ENCODE measurements at regions not wholly inside any gene's neighbourhood (a gene's known extent, or its start where the extent isn't known, plus 50 kb on each side); places are given as distances from the start of the nearest gene placed in this dataset.
A peak's percentile ranks its signal among the peaks of the same experiment; 100 is the strongest.

DNA sequence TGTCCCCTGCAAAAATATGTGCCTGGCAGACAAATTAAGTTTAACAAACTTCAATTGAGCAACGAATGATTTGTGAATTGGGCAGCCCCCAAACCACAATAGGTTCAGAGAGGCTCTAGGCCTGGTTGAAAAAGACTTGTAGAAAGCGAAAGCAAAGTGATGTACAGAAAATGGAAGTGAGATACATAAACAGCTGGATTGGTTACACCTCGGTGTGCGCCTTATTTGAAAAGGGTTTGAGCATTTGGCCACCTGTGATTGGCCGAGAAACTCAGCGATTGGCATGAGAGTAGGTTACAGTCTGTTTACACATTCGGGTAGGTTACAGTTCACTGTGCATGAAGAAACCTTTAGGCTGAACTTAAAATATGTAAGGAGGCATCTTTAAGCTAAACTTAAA lies 136.9 kb downstream of the CD83 start:
- DNase-seq (ENCODE audit: low spot score) = no peak

DNA sequence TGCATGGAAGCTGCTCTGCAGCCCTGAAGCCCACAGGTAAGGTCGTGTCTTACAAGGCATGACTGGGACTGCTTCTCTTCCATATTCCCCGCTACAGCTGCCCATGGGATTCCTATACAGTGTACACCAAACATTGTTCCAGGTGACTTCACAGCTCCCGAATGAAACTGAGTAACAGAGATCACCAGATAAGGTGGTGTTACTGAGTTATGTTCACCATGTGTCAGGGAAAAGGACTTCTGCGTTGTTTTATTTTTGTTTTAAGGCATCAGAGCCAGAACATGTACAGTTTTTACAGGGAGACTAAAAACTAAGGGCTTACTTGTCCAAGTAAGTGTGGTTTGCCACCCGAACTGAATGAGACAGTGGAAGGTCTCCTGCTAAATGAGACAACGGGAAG lies 138.3 kb downstream of the CD83 start:
- no peak for DNase-seq (ENCODE audit: low spot score)

DNA sequence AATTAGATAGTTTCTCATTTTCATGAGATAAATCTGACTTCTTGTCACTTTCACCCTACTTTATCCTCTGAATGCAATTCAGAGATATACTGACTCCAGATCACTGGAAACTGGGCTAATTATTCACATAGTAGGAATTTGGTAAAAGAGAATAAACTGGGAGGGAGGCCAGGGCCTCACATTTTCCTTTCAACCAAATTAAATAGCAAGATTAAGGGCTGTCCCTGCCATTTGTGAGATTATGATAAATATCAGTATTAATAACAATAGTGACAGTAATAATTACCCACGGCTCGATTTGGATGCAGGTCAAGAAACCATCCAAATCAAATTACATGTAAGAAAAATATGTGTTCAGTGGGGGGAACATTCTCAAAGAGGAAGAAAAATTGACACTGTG lies 140.5 kb downstream of the CD83 start:
- DNase-seq (ENCODE audit: low spot score) = no peak

DNA sequence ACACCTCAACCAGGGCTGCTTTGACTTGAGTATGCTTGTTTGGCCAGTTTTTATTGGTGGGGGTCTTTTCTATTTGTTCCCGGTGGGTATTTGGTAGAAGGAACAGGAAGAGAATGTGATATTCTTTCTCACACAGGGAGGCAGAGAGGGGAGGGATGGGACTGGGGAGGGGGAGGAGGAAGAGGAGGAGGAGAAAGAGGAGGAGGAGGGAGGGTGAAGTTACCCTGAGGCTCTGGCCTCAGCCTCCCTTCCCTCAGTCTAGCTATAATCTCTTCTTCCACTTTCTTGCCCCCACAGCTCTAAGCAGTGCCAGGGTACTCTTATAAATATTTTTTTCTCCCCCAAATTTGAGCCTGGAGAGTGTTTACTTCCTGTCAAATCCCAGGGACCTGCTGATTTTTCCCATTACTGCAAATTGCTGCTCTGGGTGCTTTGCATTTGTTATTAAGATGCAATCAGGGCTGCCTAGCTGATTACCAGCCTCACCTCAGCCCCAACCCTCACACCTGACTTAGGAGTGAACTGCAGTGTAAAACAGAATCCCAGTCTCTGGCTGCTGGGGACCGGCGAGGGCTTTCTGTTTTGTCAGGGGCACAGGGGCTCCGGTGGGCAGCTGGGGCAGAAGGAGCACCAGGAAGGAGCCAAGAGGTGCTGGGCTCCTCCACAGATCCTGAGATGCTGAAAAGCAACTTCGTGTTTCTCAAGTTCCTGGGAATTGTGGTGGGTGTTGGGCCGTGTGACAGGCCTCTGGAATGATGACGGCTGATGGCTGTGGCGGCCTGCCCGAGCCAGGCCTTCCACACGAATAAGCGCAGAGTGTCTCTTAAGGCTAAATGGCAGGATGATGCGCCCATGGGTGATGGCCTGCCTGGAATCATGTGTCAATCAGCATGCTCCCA lies 141.4 kb downstream of the CD83 start:
- DNase-seq (ENCODE audit: low spot score) = no peak

DNA sequence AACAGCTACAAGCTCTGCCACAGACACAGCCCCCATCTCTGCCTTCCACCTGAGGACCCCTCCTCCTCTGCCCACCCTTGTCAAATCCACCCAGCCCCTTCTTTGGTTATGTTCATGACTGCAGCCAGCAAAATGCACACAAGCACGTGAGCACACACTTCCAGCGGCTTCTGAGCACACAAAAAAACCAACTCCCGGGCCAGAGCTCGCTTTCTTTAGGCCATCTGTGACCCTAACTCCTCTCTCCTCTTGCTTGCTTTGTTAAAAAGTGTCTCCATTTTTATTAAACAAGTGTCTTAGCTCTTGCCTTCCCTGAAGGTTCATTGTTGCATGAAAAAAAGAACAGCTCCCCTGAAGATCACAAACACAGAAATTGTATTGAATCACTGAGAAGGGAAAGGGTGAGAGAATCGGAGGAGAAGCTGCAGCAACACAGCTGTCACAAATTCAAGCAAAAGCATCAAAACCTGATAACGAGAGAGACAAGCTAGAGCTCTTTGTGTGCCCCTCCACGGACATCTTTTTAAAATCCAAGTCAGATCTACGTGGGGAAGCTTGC lies 142.1 kb downstream of the CD83 start:
- no peak for DNase-seq (ENCODE audit: low spot score)

DNA sequence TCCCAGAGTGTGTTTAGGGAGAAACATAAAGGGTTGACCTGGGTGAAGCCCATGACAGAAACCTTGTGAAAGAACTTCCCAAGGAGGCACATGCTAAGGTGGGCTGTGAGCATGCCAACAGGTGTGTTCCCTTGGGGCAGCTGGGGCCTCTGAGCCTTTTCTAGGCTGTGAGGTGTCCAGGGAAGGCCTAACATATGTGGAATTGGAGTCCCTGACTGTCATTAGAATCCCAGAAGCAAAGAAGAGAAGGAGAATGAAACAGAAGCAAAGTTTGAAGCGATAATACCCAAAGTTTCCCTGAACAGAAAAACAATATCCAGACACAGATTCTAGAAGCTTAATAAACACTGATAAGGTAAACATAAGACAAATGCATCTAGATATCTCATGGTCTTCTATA lies 143.3 kb downstream of the CD83 start:
- no peak for DNase-seq (ENCODE audit: low spot score)

DNA sequence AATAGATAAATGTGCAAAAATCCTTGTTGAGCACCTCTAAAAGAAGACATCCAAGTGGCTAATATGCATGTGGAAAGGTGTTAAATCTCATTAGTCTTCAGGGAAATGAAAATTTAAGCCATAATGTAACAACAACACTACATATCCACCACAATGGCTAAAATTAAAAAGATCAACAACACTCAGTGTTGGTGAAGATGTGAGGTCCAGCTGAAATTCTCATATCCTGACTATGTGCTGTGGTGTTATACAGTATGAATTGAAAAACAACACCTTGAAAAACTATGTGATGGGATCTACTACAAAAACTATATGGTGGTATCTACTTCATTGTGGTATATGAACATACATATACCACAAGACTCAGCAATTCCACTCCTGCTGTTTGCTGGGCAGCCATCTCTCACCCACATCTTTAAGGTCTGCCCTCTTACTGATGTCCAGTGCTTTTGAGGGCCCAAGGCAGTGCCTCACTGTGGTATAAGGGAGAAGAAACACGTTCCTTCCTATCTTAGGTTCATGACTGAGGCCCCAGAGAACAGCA lies 146.4 kb downstream of the CD83 start:
- no peak for DNase-seq (ENCODE audit: low spot score)

DNA sequence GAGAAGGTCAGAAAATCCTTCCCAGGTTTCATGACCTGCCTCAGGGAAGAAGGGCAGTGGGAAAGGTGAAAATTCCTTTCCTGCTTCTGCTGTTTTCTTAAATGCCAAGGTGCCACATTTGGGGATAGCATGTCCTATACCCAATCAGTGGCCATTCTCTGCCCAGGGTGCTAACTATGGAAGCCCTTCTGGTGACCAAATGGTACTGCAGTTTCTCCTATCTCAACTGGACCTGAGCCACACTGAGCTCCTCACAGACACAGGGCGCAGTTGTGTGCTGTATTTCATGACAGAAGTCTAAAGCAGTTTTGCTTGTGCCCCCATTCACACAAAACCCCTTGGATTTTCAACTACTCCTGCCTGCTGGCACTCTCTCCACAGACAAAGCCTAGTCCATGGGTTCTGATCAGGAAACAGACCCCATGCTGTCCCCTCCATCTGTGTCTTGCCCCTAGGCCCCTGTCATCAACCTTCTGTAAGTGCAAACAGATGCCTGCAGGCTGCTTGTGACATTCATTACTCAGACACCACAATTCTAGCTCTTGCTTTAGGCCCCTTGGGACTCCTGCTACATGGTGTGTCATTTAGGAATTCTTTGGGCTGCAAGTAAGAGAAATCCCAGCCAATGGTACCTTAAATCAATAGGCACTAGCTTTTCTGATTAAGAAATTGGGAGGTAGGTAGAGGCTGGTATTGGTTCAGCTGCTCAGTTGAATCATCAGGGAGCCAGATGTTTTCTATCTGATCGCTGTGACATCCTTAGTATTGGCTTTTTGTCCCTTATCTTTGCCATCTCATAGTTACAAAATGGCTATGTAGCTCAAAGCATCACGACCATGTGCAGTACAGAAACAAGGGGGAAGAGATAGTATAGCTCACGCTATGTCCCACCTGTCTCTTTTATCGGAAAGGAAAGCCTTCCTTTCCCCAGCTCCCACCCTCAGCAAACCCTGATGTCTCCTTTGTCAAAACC lies 147.8 kb downstream of the CD83 start:
- no peak for DNase-seq (ENCODE audit: low spot score)

DNA sequence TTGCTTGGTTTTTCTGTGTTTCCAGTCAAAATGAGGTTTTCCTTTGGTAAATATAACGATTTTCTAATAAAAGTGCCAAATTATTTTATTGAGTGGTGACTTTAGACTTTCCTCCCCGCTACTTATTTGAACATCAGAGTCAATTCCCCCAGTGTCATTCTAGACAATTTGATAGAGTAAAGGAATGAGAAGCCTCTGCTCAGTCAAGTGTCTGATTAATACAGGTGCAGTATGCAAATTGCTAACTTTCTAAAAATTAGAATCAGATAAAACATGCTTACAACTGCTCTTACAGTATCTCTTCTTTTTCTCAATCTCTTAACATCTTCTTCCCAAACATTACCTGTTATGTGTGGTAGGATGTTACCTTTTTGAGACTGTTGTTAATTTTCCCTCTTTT lies 148.7 kb downstream of the CD83 start:
- no peak for DNase-seq (ENCODE audit: low spot score)

DNA sequence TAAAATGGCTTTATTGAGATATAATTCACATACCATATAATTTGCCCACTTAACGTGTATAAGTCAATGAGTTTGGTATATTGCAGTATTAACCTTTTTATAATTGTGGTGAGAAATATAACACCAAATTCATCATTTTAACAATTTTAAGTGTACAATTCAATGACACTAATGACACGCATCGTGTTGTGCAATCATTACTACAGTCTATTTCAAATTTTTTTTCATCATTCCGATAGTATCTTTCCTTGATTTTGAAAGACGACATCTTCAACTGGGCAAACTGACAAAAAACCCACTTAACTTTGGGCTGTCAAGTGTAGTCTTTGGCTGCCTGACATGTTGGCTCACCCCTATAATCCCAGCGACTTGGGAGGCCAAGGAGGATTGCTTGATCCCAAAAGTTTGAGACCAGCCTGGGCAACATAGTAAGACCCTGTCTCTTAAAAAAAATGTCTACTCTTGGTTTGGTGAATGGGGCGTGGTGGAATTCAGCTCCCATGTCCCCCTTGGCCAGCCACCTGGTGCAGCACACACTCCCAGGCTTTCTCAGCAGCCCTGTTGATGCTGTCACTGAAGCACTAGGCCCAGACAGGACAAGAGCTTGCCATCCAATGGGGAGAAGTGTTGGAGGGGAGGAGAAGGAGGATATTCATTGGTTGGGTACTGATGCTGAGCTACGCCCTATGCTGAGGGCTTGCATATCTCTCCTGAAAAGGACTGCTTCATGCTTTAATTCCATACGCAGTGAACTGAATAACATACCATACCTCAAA lies 150.5 kb downstream of the CD83 start:
- no peak for DNase-seq (ENCODE audit: low spot score)

DNA sequence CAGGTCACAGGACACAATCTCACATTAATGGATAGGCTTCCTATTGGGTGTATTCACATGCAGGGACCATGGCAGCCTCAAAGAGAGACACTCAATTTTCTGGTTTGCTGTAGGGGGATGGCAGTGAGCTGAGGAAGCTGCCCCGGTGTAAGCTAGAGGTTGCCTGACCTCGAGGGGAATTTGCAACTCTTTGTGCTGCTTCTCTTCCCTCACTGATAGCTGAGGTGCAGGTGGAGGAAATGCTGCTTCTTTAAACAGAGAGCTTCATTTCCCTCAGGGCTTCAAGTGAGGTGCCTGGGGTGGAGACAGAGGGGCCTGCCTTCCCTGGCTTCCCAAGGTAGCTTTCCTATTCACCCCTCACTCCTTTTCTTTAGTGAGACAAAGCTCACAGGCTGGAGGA lies 151.9 kb downstream of the CD83 start:
- DNase-seq (ENCODE audit: low spot score) = no peak

DNA sequence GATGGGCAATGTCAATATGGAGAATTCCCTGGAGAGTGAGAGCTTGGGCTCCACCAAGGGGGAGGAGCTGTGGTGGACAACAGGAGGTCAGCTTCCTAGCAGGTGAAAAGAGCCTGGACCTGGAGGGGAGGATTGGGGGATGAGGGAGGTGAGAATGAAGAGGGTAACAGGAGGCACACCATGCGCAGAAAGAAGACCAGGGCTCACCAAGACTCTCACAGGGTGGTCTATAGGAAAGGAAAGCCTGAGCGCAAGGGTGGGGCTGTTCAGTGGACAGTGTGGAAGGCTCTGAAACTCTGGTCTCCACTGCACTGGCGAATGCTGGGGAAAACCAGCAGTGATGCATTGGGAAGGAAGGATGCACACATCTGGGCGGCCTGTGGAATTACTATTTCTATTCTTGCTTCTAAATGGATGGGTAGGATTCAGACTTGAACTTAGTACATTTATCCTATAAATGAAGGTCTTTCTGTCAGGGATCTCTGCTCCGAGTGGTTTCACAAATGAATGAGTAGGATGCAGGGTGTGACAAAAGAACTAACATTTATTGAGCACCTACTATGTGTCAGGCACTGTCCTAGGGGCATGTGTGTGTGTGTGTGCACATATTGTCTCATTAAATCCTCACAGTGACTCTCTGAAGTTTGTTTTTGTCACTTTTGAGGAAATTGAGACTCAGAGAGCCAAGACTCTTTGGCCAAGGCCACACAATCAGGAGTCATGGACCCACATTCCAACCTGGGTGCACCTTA lies 152.7 kb downstream of the CD83 start:
- no peak for DNase-seq (ENCODE audit: low spot score)

DNA sequence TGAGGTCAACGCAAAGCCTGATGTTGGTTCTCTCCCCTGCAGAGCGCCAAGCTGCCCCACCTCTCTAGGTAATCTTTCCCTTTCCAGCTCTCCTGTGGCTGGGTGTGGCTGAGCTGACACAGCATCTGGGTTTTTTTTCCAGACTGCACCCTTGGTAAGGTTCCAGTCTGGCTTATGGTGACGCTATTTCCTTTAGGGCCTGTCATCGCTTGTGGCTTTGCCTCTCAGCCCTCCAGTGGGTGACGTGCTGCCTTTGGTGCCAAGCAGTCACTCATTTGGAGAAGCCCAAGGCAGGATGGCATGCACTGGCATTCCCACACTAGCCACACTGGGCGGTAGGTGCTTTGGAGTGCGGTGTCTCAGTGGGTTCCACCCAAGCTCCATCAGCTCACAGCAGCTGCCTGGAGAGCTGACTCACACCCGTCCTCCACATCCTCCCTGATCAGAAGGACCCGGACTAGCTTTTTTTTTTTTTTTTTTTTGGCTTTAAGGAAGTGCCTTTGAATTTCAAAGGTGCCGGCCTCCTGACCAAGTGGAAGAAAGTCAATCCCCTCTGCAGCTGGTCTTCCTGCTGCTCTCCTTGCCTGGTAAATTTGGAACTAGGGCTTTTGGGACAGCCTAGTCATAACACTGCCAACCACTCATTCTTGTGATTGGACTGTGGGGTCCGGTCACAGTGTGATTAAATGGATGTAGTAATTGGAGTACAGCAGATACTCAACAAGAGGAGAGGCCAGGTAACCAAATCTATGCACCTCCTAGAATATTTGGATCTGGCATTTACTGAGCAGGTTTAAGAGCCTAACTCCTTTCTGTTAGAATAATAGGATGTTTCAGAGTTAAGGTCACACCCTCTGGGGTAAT lies 153.6 kb downstream of the CD83 start:
- DNase-seq (ENCODE audit: low spot score) = peak; percentile 39

DNA sequence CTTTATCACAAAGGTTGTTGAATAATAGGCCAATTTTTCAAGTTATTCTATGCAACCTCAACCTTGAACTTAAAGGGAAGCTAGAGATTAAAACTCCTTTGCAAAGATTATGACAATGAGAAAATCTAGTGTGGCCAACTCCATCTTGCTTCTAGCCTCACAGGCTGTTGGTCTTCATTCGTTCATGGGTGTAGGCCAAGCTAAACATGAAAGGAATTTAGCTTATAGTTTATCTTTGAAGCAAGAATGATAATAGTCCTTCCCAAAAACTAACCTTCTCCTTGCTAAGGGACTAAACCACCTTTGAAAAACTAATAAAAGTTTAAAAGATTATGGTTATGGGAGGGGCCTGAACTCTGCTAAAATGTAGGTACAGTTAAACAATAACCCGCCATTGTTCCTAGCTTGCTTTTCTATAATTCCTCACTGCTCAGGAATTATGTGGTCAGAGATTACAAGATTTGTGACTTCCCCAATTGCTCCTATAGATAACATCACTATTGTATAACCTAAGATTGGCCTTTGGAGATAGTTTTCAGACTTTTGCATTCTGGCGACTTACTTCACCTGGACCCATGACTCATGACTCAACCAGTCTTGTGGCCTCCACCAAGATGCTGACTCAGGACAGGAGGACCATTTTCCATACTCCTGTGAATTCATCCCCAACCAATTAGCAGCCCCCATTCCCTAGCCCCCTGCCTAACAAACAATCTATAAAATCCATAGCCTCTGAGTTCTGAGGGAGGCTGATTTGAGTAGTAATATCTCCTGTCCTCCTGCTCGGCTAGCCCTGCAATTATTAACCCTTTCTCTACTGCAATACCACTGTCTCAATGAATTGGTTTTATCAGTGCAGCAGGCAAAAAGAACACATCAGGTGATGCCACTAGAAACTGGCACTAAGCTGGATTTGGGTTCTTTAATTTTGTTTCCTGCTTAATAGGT lies 154.5 kb downstream of the CD83 start:
- no peak for DNase-seq (ENCODE audit: low spot score)

DNA sequence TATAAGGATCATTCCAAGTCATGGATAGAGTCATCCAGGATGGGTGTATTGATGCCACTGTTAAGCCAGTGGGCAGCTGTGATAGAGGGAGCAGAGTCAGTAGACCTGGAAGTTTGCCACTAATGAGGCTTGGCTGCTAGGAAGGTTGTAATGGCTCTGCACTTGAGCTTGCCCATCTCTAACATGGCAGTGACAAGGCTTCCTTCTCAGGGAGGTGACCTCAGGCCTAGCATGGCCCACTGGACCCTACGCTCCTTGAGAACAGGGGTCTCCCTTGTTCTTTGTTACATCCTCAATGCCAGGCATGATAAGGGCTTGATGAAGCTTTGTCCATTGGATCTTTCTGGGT lies 155.1 kb downstream of the CD83 start:
- no peak for DNase-seq (ENCODE audit: low spot score)

DNA sequence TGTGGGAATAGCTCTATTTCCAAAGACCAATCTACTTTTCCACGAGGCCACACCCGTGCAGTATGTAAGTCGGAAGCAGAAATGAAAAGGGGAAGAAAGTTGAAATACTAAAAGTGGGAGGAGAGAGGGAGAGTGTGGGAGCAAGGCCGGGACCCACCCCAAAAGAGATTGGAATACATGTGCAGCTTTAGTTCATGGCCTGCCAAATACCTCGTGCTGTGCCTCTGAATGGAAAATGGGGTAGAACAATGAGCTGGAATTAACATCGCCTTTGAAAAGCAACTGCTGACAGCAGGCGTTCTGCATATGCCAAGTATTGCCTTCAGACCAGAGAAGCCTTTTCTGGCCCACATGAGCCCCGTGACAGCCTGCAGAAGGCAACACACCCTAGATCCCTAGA lies 155.6 kb downstream of the CD83 start:
- no peak for DNase-seq (ENCODE audit: low spot score)

DNA sequence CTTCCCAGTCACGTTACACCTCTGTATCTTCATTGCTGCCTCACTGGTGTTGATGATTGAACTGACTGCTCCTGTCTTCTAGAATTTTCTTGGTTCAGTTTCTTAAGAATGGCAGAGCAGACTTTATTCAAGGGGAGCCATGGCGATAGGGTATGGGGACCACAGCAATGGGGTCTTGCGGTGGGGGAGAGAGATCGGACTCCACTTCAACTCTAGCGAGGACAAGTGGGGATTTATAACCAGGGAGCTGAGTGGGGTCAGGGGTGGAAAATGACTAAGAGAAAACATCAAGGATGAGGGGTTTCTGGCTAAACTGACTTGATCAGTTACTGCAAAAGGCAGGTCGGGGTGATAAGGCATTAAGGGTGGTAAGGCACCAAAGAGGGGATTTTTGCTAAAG lies 156.4 kb downstream of the CD83 start:
- DNase-seq (ENCODE audit: low spot score) = no peak

DNA sequence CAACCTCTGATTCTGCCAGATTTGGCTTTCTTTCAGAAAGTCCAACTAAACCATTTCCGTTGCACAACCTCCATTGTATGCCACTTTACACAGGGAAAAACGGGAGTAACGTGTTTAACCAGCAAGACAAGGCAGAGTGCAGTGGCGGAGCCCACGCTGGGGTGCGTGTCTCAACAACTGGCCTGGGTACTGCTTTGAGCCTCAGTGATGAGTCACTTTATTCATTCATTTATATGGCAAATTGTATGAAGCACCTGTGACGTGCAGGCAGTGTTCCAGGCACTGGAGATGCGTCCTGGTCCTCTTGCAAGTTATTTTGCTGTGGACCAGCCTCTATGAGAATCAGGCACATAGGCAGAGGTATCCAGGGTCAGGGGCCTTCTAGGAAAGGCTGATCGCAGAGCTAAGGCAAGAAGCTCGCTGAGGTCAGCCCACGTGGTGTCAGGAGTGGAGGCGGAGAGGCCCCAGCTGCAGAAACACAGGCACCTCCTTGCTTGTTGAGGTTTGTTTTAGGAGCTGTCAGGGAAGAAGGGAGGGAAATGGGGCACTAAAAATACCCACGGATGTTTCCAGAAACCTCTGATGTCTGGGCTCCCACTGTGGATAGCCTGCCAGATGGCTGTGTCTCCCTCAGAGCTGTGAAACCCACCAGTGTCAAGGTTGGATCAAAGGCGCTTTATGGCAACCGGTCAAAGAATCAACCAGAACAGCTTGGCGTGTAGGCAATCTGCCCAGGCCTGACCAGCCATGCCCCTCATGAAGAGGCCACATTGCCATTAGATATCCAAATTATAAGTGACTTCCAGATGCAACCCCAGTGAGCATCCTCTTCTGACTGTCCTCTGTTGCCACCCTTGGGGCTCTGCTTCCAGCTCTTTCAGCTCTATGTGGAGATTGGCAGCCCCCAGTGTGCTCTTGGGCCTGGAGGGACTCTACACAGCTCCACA lies 157.2 kb downstream of the CD83 start:
- no peak for DNase-seq (ENCODE audit: low spot score)
